Choroid plexus epithelial cell (primary cell): ENCODE measurements at regions not wholly inside any gene's neighbourhood (a gene's known extent, or its start where the extent isn't known, plus 50 kb on each side); places are given as distances from the start of the nearest gene placed in this dataset.

Experiments
- DNase-seq: peaks from one replicate; pipeline ENCODE4 v3.0.0-alpha.2; 2010; ENCODE audit warnings: low read depth
- H3K4me3 ChIP-seq: 2 replicates; pipeline ENCODE4 v1.5.1; 2011; ENCODE audit warnings: low read depth, mild to moderate bottlenecking, control low read depth, low read length, moderate library complexity
- CTCF ChIP-seq: conservative IDR thresholded peaks from 2 replicates; pipeline ENCODE4 v1.5.1; 2011; ENCODE audit warnings: low read depth, mild to moderate bottlenecking, control low read depth, inconsistent platforms, low read length, moderate library complexity

- DNase-seq, result no peak
- TF ChIP-seq CTCF, result no peak
- no peak overlapping the region for H3K4me3 ChIP-seq
Observed at GRCh38 chr13:99768986-99769385, 202.6 kb downstream of the ZIC5 start.

GRCh38 chr13:99766641-99767045 is 204.9 kb downstream of the ZIC5 start:
- H3K4me3 ChIP-seq, result no peak overlapping the region
- DNase-seq, result peak; percentile 23
- TF ChIP-seq CTCF, result peak; percentile 39

- no peak for DNase-seq
- TF ChIP-seq CTCF, result no peak
- no peak overlapping the region for H3K4me3 ChIP-seq
Observed at GRCh38 chr13:99765869-99766268, 205.7 kb downstream of the ZIC5 start.

GRCh38 chr13:99760456-99760855 is 211.1 kb downstream of the ZIC5 start:
- H3K4me3 ChIP-seq, result no peak overlapping the region
- TF ChIP-seq CTCF, result no peak
- DNase-seq, result no peak

- H3K4me3 ChIP-seq, result no peak overlapping the region
- DNase-seq, result no peak
- no peak for TF ChIP-seq CTCF
Observed at GRCh38 chr13:99759163-99759552, 212.4 kb downstream of the ZIC5 start.

GRCh38 chr13:99758460-99759162 is 213.0 kb downstream of the ZIC5 start:
- no peak for TF ChIP-seq CTCF
- DNase-seq, result no peak
- no peak overlapping the region for H3K4me3 ChIP-seq

GRCh38 chr13:99757756-99758459 is 213.7 kb downstream of the ZIC5 start:
- DNase-seq, result no peak
- no peak overlapping the region for H3K4me3 ChIP-seq
- TF ChIP-seq CTCF, result no peak
